OCI-LY7 (cell line): ENCODE measurements at regions not wholly inside any gene's neighbourhood (a gene's known extent, or its start where the extent isn't known, plus 50 kb on each side); places are given as distances from the start of the nearest gene placed in this dataset.

ENCODE experiments used
- BruUV-seq: library from RNA; stranded (reverse); fragments of 400-500 nt; replicated peaks from 2 replicates; lab custom pipeline; 2021; lab: Mats Ljungman, UMichigan
- CTCF ChIA-PET: fragments of 300-600 bp; sonication (Branson Sonifier 250); formaldehyde crosslinking; loops from one replicate; lab custom pipeline; 2022; ENCODE audit warnings: antibody characterized with exemption; ENCODE audit not compliant: unreplicated experiment; lab: Charles Lee
- POLR2A ChIA-PET: fragments of 300-600 bp; sonication (Branson Sonifier 250); formaldehyde crosslinking; loops from one replicate; lab custom pipeline; 2022; ENCODE audit warnings: antibody characterized with exemption; lab: Charles Lee
- DNase-seq: peaks from one replicate; pipeline ENCODE4 v3.0.0-alpha.2; 2015; ENCODE audit warnings: low spot score
- H2AFZ ChIP-seq: fragments of 200-600 bp; sonication (generic), shearing (Covaris generic); 2 replicates; pipeline ENCODE4 v1.6.1; 2014; ENCODE audit warnings: mild to moderate bottlenecking, antibody characterized with exemption, low read length, moderate library complexity
- H3K27ac ChIP-seq: fragments of 200-600 bp; sonication (generic); 2 replicates; pipeline ENCODE4 v1.5.1; 2014; ENCODE audit warnings: mixed run types, low read depth, mild to moderate bottlenecking, moderate library complexity, low read length, inconsistent platforms; ENCODE audit not compliant: poor library complexity, severe bottlenecking
- H3K36me3 ChIP-seq: fragments of 200-600 bp; sonication (generic); 2 replicates; pipeline ENCODE4 v1.6.1; 2014; ENCODE audit warnings: mild to moderate bottlenecking, antibody characterized with exemption, low read length, moderate library complexity, mixed read lengths; ENCODE audit not compliant: insufficient read depth
- H3K4me1 ChIP-seq: fragments of 200-600 bp; sonication (generic); 2 replicates; pipeline ENCODE4 v1.5.1; 2014; ENCODE audit warnings: mild to moderate bottlenecking, low read length; ENCODE audit not compliant: insufficient read depth, poor library complexity, severe bottlenecking
- H3K4me2 ChIP-seq: fragments of 200-600 bp; sonication (generic); 2 replicates; pipeline ENCODE4 v1.6.1; 2014; ENCODE audit warnings: mild to moderate bottlenecking, low read length
- H3K4me3 ChIP-seq: fragments of 200-600 bp; sonication (generic); 2 replicates; pipeline ENCODE4 v1.5.1; 2014; ENCODE audit warnings: mild to moderate bottlenecking, low read depth, low read length; ENCODE audit not compliant: poor library complexity, severe bottlenecking
- H3K79me2 ChIP-seq: fragments of 200-600 bp; sonication (generic); 2 replicates; pipeline ENCODE4 v1.6.1; 2016; ENCODE audit warnings: low read depth, mild to moderate bottlenecking, low read length, moderate library complexity, mixed read lengths; ENCODE audit not compliant: insufficient read depth
- H3K9me2 ChIP-seq: fragments of 200-600 bp; sonication (generic); 2 replicates; pipeline ENCODE4 v1.6.1; 2016; ENCODE audit warnings: mild to moderate bottlenecking, low read length, mixed read lengths; ENCODE audit not compliant: insufficient read depth
- H3K9me3 ChIP-seq: fragments of 200-600 bp; sonication (generic); 2 replicates; pipeline ENCODE4 v1.6.1; 2014; ENCODE audit warnings: mild to moderate bottlenecking, mixed run types, low read length, mixed read lengths
- H4K20me1 ChIP-seq: fragments of 200-600 bp; sonication (generic); 2 replicates; pipeline ENCODE4 v1.6.1; 2014; ENCODE audit warnings: mild to moderate bottlenecking, antibody characterized with exemption, low read length, moderate library complexity, mixed read lengths; ENCODE audit not compliant: insufficient read depth
- CTCF ChIP-seq: fragments of 200-600 bp; sonication (generic); conservative IDR thresholded peaks from 2 replicates; pipeline ENCODE4 v1.5.1; 2014; ENCODE audit warnings: mild to moderate bottlenecking, antibody characterized with exemption, low read length, moderate library complexity, mixed read lengths
- EZH2phosphoT487 ChIP-seq: fragments of 200-600 bp; sonication (generic); IDR thresholded peaks from 2 replicates; pipeline ENCODE4 v1.6.1; 2018; ENCODE audit warnings: low read depth, borderline replicate concordance, mild to moderate bottlenecking, mixed run types, antibody characterized with exemption, low read length, moderate library complexity, mixed read lengths
- intact Hi-C: fragments of 100-400 bp; cut with micrococcal nuclease; formaldehyde crosslinking; loops from one replicate; pipeline ENCODE4 v1.10.0; 2022; ENCODE audit not compliant: unreplicated experiment

GRCh38 chr6:137637121-137637520 is 142.9 kb upstream of the OLIG3 start:
- no peak for TF ChIP-seq EZH2phosphoT487
- TF ChIP-seq CTCF, result no peak
- Histone ChIP-seq H3K27ac (no peak overlapping the region), H4K20me1 (no peaks in the 10 kb centered on the region), H3K79me2 (no peaks in the 10 kb centered on the region), H3K4me1 (peaks cover 22% of the 10 kb centered on the region), H3K4me2 (no peak overlapping the region), H2AFZ (no peak overlapping the region), H3K9me3 (no peaks in the 10 kb centered on the region), H3K4me3 (no peak overlapping the region), H3K9me2 (no peaks in the 10 kb centered on the region), H3K36me3 (no peaks in the 10 kb centered on the region)
- no peak for DNase-seq
- BruUV-seq, result no TSS peak
- CTCF ChIA-PET, result no interaction called here
- POLR2A ChIA-PET, result interaction anchor here (0.9 kb wide), 1 partner anchor 10 kb away, joined by 3 read pairs; no protein-coding TSS in a partner anchor
- intact Hi-C loops, result no loop called here

- CTCF ChIA-PET, result no interaction called here
- intact Hi-C loops, result loop anchor here (2.0 kb wide), 1 partner anchor 670 kb away; no protein-coding TSS in a partner anchor
- H2AFZ ChIP-seq, result peak overlapping the region; percentile 47; the same call in 1 of the 2 replicates
- no TSS peak for BruUV-seq
- POLR2A ChIA-PET, result no interaction called here
- peak overlapping the region; percentile 15; the same call in 1 of the 2 replicates for H3K4me2 ChIP-seq
- no peaks in the 10 kb centered on the region for H3K79me2 ChIP-seq
- H3K36me3 ChIP-seq, result no peaks in the 10 kb centered on the region
- no peak for DNase-seq
- no peaks in the 10 kb centered on the region for H3K9me2 ChIP-seq
- no peaks in the 10 kb centered on the region for H4K20me1 ChIP-seq
- H3K4me3 ChIP-seq, result no peak overlapping the region
- no peak for TF ChIP-seq EZH2phosphoT487
- TF ChIP-seq CTCF, result 0 out of 2 replicates have a peak, but pooled peaks have one; percentile 10
- H3K9me3 ChIP-seq, result no peaks in the 10 kb centered on the region
- peaks cover 18% of the 10 kb centered on the region for H3K4me1 ChIP-seq
- no peak overlapping the region for H3K27ac ChIP-seq
These were observed 144.9 kb upstream of the OLIG3 start for GRCh38 chr6:137638926-137639706.

GRCh38 chr6:137640086-137640485 is 145.9 kb upstream of the OLIG3 start:
- ChIA-PET POLR2A (no interaction called here), CTCF (no interaction called here)
- no peak for TF ChIP-seq EZH2phosphoT487
- TF ChIP-seq CTCF, result no peak
- BruUV-seq, result no TSS peak
- Histone ChIP-seq H3K79me2 (no peaks in the 10 kb centered on the region), H3K4me3 (no peak overlapping the region), H2AFZ (no peak overlapping the region), H3K36me3 (no peaks in the 10 kb centered on the region), H3K9me3 (no peaks in the 10 kb centered on the region), H4K20me1 (no peaks in the 10 kb centered on the region), H3K4me1 (peaks cover 10% of the 10 kb centered on the region), H3K27ac (no peak overlapping the region), H3K4me2 (no peak overlapping the region), H3K9me2 (no peaks in the 10 kb centered on the region)
- DNase-seq, result no peak
- intact Hi-C loops, result loop anchor here (2.0 kb wide), 2 partner anchors 325 to 563 kb away; no protein-coding TSS in a partner anchor
